ENCODE measurements at regions not wholly inside any gene's neighbourhood (a gene's known extent, or its start where the extent isn't known, plus 50 kb on each side); places are given as distances from the start of the nearest gene placed in this dataset.

DNA sequence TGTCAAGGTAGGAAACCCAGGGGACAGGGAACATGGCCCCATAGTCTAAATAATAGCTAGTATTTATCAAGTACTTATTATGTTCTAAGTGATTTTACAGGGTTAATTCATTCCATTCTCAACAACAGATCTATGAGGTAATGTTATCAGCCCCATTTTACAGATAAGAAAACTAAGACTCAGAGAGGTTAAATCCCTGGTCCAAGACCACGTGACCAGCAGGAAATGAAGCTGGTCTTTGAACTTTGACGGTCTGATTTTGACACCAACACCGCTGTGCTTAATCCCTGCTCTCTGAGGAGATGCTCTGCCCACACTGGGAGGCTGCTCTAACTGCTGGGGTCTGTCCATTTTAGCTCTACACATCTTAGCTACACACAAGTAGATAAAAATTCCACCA lies 253.5 kb downstream of the SPTSSA start:
- H3K9me3 ChIP-seq (ENCODE audit: control insufficient read depth in 2 of 3, insufficient read depth in 1 of 3, low read length in 3 of 3), result no peaks in the 10 kb centered on the region
- no peaks in the 10 kb centered on the region for H3K36me3 ChIP-seq (ENCODE audit: control insufficient read depth in 2 of 3, insufficient read depth in 3 of 3, low read length in 3 of 3)
- FAIRE-seq (no peak), DNase-seq (no peak)
- no peak overlapping the region for H3K9ac ChIP-seq (ENCODE audit: low read length in 3 of 3)
- no peak overlapping the region for H3K4me3 ChIP-seq (ENCODE audit: low read length in 3 of 3)
- TF ChIP-seq, protein P1, sequence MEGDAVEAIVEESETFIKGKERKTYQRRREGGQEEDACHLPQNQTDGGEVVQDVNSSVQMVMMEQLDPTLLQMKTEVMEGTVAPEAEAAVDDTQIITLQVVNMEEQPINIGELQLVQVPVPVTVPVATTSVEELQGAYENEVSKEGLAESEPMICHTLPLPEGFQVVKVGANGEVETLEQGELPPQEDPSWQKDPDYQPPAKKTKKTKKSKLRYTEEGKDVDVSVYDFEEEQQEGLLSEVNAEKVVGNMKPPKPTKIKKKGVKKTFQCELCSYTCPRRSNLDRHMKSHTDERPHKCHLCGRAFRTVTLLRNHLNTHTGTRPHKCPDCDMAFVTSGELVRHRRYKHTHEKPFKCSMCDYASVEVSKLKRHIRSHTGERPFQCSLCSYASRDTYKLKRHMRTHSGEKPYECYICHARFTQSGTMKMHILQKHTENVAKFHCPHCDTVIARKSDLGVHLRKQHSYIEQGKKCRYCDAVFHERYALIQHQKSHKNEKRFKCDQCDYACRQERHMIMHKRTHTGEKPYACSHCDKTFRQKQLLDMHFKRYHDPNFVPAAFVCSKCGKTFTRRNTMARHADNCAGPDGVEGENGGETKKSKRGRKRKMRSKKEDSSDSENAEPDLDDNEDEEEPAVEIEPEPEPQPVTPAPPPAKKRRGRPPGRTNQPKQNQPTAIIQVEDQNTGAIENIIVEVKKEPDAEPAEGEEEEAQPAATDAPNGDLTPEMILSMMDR (IDR thresholded peaks at IDR 0.05; ENCODE audit: borderline replicate concordance, extremely low read depth, insufficient read depth), result no peak
- no peaks in the 10 kb centered on the region for H3K27me3 ChIP-seq (ENCODE audit: control insufficient read depth, insufficient read depth, low read length)
- H3K27ac ChIP-seq (ENCODE audit: low read depth in 2 of 2, low read length in 2 of 2), result no peak overlapping the region
- H3K4me1 ChIP-seq (ENCODE audit: control insufficient read depth in 2 of 3, insufficient read depth in 2 of 3, low read depth in 1 of 3, low read length in 3 of 3), result no peaks in the 10 kb centered on the region
- intact Hi-C loops (cut with DNase I), result no loop called here

DNA sequence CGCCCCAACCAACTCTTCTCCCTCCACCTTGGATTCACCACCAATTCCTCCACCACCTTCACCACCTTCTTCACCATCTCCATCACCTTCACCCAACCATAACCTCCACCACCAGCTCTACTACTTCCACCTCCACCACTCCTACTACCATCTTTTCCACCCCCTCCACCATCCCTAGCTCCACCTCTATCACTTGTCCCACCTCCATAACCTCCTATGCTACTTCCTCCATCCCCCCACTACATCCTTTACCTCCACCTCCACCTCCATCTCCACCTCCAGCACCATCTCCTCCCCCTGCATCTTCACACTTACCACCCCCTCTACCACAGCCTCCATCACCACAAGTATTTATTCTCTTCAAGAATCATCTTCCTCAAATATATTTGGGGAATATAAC lies 254.9 kb upstream of the EGLN3 start:
- Histone ChIP-seq H3K36me3 (ENCODE audit: control insufficient read depth in 2 of 3, insufficient read depth in 3 of 3, low read length in 3 of 3) (no peaks in the 10 kb centered on the region), H3K9me3 (ENCODE audit: control insufficient read depth in 2 of 3, insufficient read depth in 1 of 3, low read length in 3 of 3) (no peaks in the 10 kb centered on the region), H3K4me3 (ENCODE audit: low read length in 3 of 3) (no peak overlapping the region), H3K4me1 (ENCODE audit: control insufficient read depth in 2 of 3, insufficient read depth in 2 of 3, low read depth in 1 of 3, low read length in 3 of 3) (no peaks in the 10 kb centered on the region), H3K27ac (ENCODE audit: low read depth in 2 of 2, low read length in 2 of 2) (no peak overlapping the region), H3K27me3 (ENCODE audit: control insufficient read depth, insufficient read depth, low read length) (no peaks in the 10 kb centered on the region), H3K9ac (ENCODE audit: low read length in 3 of 3) (no peak overlapping the region)
- DNase-seq (no peak), FAIRE-seq (no peak)
- TF ChIP-seq, protein P1 (IDR thresholded peaks at IDR 0.05; ENCODE audit: borderline replicate concordance, extremely low read depth, insufficient read depth), result no peak
- intact Hi-C loops (cut with DNase I), result no loop called here

DNA sequence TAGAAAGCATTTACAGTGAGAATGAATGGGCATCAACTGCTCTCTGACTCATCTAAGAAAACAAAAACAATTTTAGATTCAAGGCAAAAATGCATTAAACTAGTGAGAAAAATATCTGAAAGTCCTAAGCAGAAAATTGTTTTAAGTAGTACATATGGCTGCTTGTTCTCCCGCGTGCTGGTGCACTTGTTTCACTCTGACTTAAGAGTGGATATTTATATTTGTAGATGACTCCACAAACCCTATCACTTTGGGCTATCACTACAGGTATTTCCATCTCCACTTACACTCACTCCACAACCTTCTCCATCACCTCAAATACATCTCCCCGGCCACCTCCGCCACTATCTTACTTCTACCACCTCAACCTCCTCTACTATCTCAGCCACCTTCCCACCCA lies 253.9 kb upstream of the EGLN3 start:
- no peak overlapping the region for H3K4me3 ChIP-seq (ENCODE audit: low read length in 3 of 3)
- no peaks in the 10 kb centered on the region for H3K9me3 ChIP-seq (ENCODE audit: control insufficient read depth in 2 of 3, insufficient read depth in 1 of 3, low read length in 3 of 3)
- intact Hi-C loops (cut with DNase I), result no loop called here
- FAIRE-seq (no peak), DNase-seq (no peak)
- H3K27me3 ChIP-seq (ENCODE audit: control insufficient read depth, insufficient read depth, low read length), result no peaks in the 10 kb centered on the region
- H3K27ac ChIP-seq (ENCODE audit: low read depth in 2 of 2, low read length in 2 of 2), result no peak overlapping the region
- H3K36me3 ChIP-seq (ENCODE audit: control insufficient read depth in 2 of 3, insufficient read depth in 3 of 3, low read length in 3 of 3), result no peaks in the 10 kb centered on the region
- no peaks in the 10 kb centered on the region for H3K4me1 ChIP-seq (ENCODE audit: control insufficient read depth in 2 of 3, insufficient read depth in 2 of 3, low read depth in 1 of 3, low read length in 3 of 3)
- no peak overlapping the region for H3K9ac ChIP-seq (ENCODE audit: low read length in 3 of 3)
- TF ChIP-seq, protein P1 (IDR thresholded peaks at IDR 0.05; ENCODE audit: borderline replicate concordance, extremely low read depth, insufficient read depth), result no peak

DNA sequence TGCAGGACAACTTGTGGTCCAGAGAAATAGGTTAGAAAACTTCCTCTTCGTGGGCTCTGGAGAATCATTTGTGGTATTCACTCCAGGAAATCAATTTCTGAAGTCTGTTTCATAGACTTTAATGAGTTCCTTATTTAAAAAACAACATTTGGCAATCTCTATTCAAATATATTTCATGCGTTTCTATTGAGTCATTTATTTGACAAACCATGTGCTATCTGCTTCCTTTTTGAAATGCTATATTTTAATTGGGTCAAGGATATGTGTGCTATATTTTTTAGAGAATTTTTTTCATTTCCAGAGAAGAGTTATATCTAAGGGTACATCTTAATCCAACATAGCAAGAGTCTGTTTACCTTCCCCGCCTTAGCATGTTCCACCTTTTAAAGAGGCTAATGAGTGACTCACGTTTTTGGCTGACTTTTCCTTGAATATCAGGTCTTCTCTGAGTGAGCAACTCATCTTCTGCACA lies 252.4 kb upstream of the EGLN3 start:
- no peak overlapping the region for H3K9ac ChIP-seq (ENCODE audit: low read length in 3 of 3)
- DNase-seq (no peak), FAIRE-seq (no peak)
- no peak overlapping the region for H3K4me3 ChIP-seq (ENCODE audit: low read length in 3 of 3)
- no peaks in the 10 kb centered on the region for H3K9me3 ChIP-seq (ENCODE audit: control insufficient read depth in 2 of 3, insufficient read depth in 1 of 3, low read length in 3 of 3)
- no peaks in the 10 kb centered on the region for H3K36me3 ChIP-seq (ENCODE audit: control insufficient read depth in 2 of 3, insufficient read depth in 3 of 3, low read length in 3 of 3)
- H3K4me1 ChIP-seq (ENCODE audit: control insufficient read depth in 2 of 3, insufficient read depth in 2 of 3, low read depth in 1 of 3, low read length in 3 of 3), result no peaks in the 10 kb centered on the region
- intact Hi-C loops (cut with DNase I), result no loop called here
- TF ChIP-seq, protein P1 (IDR thresholded peaks at IDR 0.05; ENCODE audit: borderline replicate concordance, extremely low read depth, insufficient read depth), result no peak
- H3K27ac ChIP-seq (ENCODE audit: low read depth in 2 of 2, low read length in 2 of 2), result no peak overlapping the region
- H3K27me3 ChIP-seq (ENCODE audit: control insufficient read depth, insufficient read depth, low read length), result no peaks in the 10 kb centered on the region
